NCI-H128 (cell line): ENCODE measurements at regions not wholly inside any gene's neighbourhood (a gene's known extent, or its start where the extent isn't known, plus 50 kb on each side); places are given as distances from the start of the nearest gene placed in this dataset.
"Not testable (repeated sequence)": the region's sequence is repeated elsewhere in the genome, so short reads cannot be mapped to it uniquely, and the experiment has no call there.

Experiments used
- DNase-seq: peaks from one replicate; lab custom pipeline; 2025; ENCODE audit not compliant: unreplicated experiment; lab: John Stamatoyannopoulos, UW

GRCh38 chr1:56133522-56134472 is 445.6 kb downstream of the PLPP3 start:
- no peak for DNase-seq

- DNase-seq, result no peak
Observed at GRCh38 chr1:56132520-56132919, 446.8 kb downstream of the PLPP3 start.

- no peak for DNase-seq
Observed at GRCh38 chr1:56129837-56130236, 449.5 kb downstream of the PLPP3 start.

GRCh38 chr1:56125316-56125715 is 454.0 kb downstream of the PLPP3 start:
- no peak for DNase-seq

DNA sequence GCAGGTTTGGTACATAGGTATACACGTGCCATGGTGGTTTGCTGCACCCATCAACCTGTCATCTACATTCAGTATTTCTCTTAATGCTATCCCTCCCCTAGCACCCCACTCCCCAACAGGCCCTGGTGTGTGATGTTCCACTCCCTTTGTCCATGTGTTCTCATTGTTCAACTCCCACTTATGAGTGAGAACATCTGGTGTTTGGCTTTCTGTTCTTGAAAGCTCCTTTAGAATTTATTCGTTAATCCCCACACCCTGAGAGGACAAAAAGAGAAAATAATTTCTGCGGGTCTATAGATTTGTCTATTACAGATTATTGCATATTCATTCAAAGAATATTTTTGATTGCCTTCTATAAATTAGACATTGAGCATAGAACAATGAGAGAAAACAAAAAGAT is 455.5 kb downstream of the PLPP3 start:
- no peak for DNase-seq

- DNase-seq, result no peak
Observed at GRCh38 chr1:56123421-56123820, 455.9 kb downstream of the PLPP3 start.

GRCh38 chr1:56120021-56120420 is 459.3 kb downstream of the PLPP3 start:
- no peak for DNase-seq

DNA sequence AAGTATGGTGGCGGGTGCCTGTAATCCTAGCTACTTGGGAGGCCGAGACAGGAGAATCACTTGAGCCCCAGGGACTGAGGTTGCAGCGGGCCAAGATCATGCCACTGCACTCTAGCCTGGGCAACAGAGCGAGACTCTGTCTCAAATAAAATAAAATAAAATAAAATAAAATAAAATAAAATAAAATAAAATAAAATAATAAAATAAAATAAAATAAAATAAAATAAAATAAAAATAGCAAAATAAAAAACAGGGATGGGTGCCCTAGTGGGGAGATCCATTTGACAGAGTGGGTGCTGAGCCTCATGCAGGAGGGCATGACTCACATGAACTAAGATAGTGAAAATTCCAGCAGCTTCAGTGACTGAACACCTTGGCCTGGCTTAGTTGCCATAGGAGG is 460.7 kb downstream of the PLPP3 start:
- not testable (repeated sequence) for DNase-seq

GRCh38 chr1:56115701-56116100 is 463.7 kb downstream of the PLPP3 start:
- no peak for DNase-seq

DNA sequence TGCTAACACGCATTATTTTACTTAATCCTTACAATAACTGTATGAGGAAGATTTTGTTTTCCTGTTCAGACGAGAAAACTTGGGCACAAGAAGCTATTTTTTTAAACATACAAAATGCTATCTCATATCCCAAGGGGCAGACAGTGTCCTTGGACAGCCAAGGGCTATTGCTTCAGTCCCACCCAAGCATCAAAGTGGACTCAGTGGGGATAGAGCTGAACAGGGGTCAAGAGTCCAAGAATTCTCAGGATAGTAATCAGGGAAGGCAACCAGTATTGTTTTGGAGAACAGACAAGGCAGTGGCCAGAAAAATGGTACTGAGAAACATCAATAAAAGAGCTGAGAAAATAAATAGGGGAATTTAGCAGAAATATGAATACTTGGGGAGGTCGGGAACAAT is 465.7 kb downstream of the PLPP3 start:
- no peak for DNase-seq

- no peak for DNase-seq
Observed at GRCh38 chr1:56107275-56107638, 472.1 kb downstream of the PLPP3 start.

GRCh38 chr1:56106531-56107274 is 472.7 kb downstream of the PLPP3 start:
- no peak for DNase-seq

DNA sequence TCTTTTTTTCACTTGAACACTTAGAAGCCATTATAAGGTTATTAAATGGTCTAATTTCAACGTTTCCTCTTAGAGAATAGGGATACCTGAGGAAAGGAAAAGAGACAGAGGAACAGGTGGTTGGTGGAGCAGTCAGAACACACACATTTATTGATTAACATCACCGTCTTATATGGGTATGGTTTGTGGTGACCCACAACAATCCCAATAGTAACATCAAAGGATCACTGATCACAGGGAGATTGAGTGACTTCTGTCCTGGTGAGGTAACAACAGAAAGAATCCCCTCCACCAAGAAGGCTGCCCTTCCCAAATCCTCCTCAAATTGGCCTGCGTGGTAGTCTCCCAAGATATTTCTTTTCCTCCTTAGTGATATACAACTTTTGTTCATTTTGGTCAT is 474.0 kb downstream of the PLPP3 start:
- DNase-seq, result no peak

DNA sequence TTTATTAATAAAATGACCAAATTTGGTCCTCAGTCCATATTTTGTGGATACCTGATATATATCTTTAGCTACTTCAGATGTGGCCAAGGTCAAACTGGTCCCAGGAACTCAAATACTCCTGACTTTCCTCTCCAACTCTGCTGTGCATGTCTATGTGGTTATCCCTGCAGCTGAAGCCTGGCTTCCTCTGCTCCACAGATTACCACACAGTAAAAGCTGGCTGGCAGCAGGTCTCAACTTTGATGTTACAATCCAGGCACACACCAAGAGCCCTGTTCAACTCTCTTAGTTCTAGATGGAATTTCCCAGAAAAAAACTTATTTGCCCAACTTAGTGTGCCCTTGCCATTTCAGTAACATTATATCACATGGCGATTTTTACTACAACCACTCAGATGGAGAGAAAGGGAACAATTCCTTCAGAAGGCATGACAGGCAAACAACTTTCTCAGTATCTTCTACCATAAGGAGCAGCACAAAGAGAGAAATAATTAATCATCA is 479.5 kb downstream of the PLPP3 start:
- no peak for DNase-seq

GRCh38 chr1:56098946-56099345 is 480.4 kb downstream of the PLPP3 start:
- no peak for DNase-seq

DNA sequence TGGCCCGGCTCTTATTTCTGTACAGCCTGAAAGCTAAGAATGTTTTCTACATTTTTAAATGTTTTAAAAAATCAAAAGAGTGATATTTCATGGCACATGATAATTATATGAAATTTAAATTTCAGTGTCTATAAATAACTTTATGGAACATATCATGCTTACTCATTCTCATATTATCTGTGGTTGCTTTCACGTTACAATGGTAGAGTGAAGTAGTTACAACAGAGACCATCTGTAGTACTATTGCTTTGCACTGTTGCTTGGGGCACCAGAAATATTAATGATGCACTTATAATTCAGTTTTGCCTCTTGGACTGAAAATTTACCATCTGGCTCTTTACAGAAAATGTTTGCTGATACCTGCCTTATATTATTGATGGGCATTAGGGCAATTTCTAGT is 481.6 kb downstream of the PLPP3 start:
- no peak for DNase-seq

DNA sequence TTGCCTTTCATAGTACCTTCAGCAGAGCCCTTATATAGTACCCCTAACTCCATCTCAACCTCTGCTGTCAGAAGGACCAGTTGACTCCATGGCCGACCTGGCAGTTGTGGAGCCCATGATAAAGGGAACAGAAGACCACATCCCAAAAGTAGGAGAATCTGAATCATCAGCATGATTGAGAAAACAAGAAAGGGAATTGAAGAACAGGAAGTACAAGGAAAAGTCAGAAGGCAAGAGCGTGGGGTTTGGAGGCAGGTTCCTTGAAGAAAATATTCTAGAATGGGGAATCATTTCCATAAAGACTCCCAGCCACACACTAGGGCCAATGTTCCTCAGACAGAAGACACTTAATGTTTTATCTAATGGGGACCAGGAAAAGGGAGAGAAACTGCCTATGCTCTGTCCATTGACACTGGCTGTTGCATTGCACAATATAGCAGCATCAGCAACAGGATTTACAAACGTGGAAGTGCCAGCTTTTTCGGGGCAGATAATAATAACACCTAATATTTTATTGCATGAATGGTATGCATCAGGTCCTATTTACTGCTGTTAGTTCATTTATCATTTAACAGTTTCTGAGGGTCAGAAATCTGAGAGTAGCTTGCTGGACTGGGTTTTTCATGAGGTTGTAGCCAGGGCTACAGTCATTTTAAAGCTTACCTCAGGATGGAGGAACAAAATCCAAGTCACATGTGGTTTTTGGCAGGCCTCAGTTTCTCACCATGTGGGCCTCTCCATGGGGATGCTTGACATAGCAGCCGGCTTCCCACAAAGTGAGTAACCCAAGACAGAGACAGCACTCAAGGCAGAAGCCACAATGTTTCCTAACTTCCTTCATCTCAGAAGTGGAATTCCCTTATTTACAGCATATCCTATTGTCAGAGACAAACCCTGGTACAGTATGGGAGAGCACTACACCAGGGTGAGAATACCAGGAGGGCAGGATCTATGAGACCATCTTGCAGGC is 483.4 kb downstream of the PLPP3 start:
- DNase-seq, result no peak

DNA sequence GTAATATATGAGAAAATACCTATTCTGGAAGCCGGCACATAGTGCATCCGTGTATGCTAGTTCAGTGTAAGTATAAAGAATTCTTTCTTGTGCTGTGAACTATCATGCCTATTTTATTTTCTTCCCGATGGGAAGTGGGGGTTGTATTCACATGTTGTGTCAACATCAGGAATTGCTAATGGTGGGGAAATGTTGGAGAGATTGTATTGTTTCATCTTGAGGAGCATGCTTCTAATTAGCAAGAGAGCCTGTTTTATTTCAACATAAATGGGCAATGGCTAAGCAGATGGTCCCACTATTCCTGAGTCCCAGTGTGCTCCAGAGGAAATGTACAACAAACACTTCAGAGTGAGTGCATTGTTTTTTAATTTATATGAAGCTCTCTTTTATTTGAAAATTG is 485.2 kb downstream of the PLPP3 start:
- no peak for DNase-seq

DNA sequence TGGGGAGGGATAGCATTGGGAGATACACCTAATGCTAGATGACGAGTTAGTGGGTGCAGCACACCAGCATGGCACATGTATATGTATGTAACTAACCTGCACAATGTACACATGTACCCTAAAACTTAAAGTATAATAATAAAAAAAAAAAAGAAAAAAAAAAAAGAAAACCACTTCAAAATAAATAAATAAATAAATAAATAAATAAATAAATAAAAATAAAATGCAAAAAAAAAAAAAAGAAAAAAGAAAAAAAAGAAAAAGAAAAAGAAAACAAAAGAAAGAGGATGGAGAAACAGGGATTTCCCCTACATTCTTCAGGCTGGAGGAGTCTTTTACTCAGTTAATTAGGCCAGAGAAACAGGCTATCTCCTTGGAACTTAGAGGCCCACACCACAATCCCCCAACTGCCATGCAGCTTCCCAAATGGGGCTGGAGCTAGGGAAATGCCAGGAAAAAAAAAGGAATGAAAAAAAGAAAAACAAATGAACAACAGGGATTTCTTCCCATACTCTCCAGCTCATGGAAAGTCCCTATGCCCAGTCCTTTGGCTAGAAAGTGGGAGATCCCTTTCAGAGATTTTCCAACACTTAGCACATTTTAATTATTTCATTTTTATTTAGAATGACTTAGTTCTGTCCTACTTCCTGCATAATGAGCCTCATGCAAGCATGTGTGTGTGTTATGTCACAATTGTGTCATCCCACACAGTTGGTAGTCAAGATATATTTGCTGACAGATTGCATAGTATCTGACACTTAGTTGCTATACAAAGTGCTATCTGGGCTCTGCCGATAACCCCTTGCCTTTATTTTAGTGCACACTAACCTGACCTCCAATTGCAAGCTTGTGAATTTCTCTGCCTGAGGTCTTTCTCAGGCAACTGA is 486.4 kb downstream of the PLPP3 start:
- DNase-seq, result no peak

- not testable (repeated sequence) for DNase-seq
Observed at GRCh38 chr1:56089826-56090225, 489.5 kb downstream of the PLPP3 start.
